ENCODE measurements at regions not wholly inside any gene's neighbourhood (a gene's known extent, or its start where the extent isn't known, plus 50 kb on each side); places are given as distances from the start of the nearest gene placed in this dataset.

DNA sequence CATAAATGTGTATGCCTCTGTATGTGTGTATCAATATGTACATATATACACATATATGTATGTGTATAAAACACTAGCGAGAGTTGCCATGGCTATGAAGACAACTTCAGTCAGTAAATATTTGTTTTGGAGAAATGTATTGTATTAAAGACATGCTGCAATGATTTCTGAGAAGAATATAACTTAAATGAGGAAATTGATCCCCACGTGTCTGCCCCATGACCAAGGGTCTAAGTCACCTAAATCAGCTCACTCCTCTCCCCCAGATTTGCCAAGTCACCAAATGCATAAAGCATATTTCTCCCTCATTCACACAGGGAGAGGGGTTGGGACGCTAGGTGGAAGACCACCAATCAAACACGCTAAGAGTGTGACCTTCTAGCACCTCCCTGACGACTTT lies 58.3 kb upstream of the LYST start:
- no peak for DNase-seq

DNA sequence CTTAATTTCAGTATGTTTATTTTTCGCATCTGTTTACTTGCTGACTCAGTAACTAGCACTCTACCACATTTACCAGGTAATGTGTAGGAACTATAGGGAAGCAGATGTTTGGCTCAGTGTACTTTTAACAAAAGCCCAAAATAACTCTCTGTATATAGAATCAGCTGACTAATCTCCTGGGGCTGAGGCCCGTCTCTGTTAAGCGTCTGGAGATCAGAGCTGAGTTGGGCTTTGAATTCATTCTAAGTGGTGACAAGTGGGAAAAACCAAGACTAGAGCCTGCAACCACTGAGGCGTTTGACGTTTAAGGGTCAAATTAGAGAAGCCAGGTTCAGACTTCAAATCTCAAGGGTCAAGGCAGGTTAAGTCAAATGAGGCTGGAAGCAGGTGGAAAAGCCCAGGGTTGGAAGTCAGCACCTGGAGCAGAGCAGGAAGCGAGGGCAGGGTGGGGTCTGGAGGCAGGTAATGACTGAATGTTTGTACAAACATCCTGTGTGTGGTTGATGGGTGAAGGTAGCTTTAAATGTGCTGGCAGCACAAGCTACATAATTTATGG lies 56.8 kb upstream of the LYST start:
- no peak for DNase-seq

DNA sequence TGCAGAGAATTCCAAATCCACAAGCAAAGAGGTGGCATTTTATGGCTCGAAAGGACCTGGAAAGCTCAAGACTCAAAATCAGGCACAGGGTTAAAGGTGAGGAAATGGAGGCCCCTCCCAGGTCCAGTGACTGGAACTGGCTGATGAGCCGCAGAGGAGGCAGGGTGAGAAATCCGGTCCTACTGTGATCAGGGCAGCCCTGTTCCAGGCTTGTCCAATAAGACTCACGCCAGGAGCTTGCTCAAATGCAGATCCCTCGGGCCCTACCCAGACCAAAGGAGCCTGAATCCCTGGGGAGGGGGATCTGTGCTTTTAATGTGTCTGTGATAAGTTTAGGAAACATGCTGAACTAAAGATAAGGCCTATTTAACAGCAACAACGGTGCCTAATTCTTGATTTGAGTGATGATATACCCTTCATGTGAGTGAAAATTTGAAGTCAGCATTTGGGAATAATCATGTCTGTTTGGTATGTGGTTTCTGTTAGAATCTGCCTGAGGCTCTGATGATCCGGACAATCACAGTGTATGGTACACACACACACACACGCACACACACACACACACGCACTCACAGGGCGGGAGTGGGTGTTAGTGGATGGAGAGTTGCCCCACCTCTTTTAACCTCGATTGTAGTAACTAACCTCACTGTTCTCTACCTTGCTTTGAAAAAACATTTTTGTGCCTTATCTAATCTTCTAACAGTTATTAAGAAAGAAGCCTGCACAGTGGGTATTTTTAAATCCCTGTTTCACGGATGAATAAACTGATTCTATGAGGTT lies 54.1 kb upstream of the LYST start:
- no peak for DNase-seq

DNA sequence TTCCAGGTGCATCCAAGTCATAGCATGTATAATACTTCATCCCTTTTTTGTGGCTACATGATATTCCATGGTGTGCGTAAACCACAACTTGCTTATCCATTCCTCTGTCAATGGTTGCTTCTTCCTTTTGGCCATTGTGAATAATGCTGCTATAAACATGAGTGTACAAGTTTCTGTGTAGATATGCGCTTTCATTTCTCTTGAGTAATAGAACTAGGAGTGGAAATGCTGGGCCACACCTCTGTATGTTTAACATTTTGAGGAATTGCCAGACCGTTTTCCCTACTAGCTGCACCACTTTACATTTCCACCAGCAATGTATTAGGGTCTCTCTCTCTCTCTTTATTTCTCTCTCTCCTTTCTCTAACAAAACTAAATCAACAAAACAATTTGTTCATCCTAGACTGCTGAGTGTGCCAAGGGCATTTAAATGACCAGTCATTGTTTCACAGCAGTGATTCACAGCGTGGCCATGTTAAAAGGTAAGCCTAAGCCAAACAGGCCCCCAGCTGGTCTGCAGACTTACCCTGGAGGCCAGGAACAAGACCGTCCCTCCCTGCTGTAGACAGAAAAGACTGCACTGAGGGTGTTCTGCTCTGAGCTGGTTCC lies 53.2 kb upstream of the LYST start:
- no peak for DNase-seq

DNA sequence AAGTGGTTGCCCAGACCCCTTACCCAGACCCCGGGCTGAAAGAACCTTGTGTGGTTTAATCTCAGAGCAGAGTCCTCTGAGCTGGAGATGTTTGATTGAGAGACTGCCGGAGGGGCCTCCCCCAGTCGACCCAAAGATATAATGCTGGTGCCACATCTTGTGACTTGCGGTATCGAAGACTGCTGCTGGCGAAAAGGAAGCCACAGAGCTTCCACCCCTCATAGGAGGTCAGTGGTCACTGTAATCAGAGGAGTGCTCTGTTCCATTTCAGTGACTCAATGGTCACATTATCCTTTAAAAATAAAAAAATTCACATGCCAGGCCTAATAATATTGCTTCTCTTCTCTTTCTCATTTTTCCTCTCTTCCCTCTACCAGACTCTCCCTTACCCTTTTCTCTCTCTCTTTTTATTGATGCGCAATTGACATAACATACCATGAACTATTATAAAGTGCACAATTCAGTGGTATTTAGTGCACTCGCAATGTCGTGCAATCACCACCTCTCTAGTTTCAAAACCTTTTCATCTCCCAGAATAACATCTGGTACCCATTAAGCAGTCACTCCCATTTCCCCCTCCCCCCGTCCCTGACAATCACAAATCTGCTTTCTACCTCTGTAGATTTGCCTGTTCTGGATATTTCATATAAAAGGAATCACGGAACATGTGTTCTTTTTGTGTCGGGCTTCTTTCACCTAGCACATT lies 52.6 kb upstream of the LYST start:
- DNase-seq = no peak

DNA sequence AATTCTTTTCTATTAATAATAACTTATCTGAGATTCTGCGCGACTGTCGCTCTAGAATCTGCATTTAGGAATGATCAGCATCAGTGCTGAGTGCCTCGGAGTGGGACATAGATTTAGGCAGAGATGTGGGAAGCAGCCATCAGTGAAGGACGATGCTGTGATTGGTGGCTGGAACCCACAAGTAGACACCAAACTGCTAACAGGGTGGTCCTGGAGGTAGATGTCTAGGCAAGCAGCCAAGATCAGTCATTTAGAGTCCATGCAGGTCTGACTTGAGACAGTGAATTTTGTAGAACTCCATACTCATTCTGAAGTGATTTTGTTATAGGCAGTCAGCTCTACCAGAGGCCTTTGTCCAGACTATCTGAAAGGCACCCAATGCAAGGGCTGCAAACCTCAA lies 51.8 kb upstream of the LYST start:
- no peak for DNase-seq

DNA sequence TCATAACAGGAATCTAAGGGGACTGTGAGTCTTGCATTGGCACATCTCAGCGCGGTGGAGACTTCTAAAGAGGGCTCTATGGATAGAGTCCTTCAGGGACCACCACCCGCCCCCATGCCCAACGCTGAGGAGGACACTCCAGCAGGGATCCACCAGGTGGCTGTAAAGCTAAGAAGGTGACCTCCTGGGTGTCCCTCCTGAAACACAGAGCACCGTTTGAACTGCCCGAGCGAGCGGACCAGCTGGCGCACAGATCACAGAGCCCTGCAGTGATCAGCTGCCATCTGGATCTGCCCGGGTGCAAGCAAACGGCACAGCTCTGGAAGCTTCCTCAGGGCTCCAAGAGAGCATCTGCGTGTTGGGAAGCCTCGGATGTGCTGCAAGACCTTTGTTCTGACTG lies 51.3 kb upstream of the LYST start:
- no peak for DNase-seq

DNA sequence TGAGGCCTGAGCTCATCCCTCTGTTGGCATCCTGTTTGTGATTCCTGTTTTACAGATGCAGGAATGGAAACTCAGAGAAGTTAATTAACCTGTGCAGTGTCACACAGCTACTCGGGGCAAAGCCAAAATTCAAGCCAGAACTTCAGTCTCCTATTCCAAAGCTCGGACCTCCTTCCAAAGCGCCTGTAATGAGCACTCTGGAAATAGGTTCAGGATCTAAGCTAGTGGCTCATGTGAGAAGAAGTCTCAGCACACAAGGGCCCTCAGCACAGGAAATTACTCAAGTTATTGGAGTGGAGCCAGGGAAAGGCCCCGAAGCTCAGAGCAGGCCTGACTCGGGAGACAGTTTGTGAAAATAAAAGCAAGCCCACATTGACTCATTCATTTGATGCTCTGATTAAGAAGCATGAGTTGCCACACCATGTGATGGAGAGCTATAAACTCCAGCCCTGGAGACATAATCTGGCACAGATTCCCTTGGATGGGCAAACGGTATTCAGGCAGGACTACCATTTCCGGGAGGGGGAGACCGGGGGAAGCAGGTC lies 50.6 kb upstream of the LYST start:
- DNase-seq = peak in 2 of 4 experiments; percentile 14

All from activated CD4-positive, CD25-positive, alpha-beta regulatory T cell (primary cell).